ENCODE measurements at regions not wholly inside any gene's neighbourhood (a gene's known extent, or its start where the extent isn't known, plus 50 kb on each side); places are given as distances from the start of the nearest gene placed in this dataset.
"Not testable (repeated sequence)": the region's sequence is repeated elsewhere in the genome, so short reads cannot be mapped to it uniquely, and the experiment has no call there.

GRCh38 chr7:125436220-125436619 is 506.6 kb upstream of the POT1 start:
- DNase-seq = no peak

DNA sequence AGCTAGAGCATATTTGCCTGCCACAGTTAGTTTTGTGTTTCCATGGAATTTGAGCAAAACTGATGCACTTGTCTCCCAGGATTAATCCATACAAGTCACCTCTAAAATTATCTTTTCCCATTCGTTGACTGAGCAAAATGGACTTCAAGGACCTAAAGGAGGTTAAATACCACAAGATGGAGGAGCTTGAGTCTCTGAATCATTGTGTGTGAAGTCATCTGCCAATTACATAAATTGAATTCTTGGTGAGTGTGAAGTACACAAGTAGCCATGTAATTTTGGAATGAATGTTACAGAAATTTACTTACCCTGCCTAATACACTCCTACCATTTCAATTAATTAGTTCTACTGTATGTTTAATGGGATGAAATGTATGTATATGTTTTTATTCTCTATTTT is 501.7 kb upstream of the POT1 start:
- DNase-seq = no peak

GRCh38 chr7:125430013-125430412 is 500.4 kb upstream of the POT1 start:
- DNase-seq = no peak

DNA sequence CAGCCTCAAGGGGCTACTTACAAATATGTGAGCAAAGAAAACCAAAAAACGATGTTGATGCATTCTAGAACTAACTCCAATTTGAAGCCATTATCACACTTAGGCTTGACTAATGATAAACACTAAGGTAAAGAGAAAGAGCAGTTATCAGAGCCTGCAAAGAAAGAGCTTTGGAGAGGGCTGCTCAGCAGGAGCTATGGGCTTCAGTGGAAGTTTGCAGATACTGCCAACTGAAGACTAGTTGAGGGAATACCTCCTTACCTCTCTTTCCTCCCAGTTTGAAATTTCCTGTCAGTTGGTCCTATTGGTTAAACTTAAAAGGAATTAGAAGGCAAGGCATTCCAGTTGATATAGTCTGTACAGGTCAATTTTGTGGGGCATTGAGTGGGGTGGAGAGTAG is 498.1 kb upstream of the POT1 start:
- no peak for DNase-seq

- no peak for DNase-seq
Observed at GRCh38 chr7:125425506-125425905, 495.9 kb upstream of the POT1 start.

DNA sequence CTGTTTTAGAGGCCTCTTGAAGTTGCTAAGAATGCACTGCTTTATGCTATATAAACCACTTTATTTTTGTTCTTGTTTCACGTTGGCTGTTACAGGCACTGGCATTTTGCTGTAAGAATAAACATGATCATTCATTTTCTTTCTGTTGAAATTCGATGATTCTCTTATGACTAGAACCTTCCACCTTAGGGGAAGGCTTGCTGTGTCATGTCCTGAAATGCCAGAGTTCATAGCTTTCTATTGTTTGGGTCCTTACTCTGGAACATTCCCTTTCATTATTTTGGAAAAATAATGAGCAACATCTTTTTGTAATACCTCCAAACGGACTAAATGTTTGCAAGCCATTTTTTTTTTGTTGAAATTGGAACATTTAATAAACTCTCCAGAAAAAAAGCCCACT is 495.1 kb upstream of the POT1 start:
- DNase-seq = no peak

DNA sequence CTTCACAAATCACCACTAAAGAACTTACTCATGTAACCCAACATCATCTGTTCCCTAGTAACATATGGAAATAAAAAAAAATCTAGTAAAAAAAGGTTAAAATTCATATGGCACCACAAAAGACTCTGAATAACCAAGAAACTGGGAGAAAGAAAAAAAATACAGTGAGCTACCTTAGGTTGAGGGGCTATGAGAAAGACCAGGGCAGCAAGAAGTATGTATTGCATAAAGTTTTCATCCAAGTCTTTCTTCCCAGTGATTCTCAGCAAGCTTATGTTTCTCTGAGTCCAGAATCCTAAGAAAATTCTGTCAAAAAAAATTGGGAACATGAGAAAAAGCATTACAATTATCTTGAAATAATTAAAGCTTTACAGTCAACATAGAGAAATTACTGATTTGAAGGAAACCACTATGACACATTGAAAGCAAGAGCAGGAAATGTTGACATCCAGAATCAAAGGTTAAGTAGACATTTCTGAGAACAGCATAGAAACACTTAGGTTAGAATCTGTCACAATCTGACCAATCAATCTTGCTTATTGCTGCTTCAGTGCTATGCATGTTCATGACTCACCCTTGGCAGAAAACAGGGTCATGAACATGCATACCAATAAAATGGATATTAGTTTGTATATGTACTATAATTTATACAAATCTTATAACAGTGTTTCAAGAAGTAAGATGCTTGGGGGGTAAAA is 494.0 kb upstream of the POT1 start:
- no peak for DNase-seq

GRCh38 chr7:125421407-125421806 is 491.8 kb upstream of the POT1 start:
- DNase-seq = not testable (repeated sequence)

- DNase-seq = no peak
Observed at GRCh38 chr7:125412890-125413665, 483.5 kb upstream of the POT1 start.

DNA sequence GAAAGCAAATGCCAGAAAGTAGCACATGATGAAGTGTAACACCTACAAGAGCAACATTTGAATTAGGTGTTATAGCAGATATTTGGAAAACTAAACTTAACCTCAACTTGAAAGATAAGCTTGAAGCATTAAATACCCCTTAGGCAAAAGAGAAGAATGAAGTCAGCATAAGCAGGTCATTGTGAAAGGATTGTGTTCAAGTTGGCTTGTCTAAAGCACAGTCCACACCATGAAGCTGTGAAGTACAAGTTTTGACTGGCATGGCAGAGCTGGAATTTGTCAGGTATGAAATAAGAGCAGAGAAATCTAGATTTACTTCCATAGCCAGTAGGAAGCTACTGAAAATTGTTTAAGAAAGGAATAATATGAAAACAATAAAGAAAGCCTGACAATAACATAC is 480.3 kb upstream of the POT1 start:
- no peak for DNase-seq

GRCh38 chr7:125406111-125406510 is 476.5 kb upstream of the POT1 start:
- no peak for DNase-seq

GRCh38 chr7:125399408-125399807 is 469.8 kb upstream of the POT1 start:
- DNase-seq = no peak

- DNase-seq = no peak
Observed at GRCh38 chr7:125396466-125397151, 467.0 kb upstream of the POT1 start.

DNA sequence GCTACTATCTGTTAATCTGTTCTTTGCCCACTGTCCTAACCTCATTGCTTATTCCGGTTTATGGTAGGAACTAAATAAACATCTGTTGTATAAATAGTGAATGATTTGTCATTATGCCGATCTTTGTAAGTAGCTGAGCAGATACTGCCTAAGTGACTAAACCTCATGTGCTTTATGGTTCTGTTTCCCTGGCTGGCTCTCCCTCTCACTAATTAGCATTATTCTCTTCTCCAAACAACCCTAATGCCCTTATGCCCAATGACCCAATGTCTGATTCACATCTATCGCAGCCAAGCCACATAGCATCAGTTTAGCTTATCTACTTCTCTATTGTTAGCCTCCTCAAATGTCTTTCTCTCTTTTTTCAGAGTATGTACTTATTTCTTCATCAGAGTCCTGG is 462.3 kb upstream of the POT1 start:
- DNase-seq = no peak

DNA sequence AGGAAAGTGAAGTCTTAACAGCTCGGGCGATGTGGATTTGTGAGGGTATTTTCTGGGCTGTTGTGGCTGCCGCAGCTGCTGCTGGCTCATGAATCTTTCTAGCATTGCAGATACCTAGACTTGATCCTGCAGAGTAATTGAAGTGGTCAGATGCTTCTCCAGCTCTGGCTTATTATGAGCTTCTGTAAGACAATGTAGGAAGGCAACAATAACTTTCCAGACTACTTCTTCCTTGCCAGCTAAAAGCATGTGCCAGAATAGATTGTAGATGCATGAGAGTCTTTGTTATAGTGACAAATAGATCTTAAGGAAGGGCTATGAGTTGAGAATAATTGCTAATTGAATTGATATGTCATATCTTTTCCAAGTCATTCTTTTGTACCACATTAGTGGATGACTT is 461.4 kb upstream of the POT1 start:
- DNase-seq = no peak

- DNase-seq = no peak
Observed at GRCh38 chr7:125386211-125386610, 456.6 kb upstream of the POT1 start.

DNA sequence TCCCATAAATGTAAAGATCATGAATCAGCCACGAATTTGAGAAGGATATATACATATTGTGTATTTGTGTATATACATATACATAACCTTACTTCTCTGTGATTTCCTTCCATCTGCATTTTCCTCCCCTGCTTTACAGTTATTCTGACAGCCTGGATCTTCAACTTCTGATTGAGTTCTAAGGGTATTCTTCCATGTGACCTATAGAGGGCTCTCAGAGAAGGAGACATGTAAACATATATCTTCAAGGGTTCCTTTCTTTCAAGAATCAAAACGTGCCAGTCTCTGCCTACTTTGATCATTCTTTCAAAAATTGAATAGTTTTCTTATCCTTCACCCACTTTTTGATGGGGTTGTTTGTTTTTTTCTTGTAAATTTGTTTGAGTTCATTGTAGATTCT is 453.7 kb upstream of the POT1 start:
- no peak for DNase-seq

DNA sequence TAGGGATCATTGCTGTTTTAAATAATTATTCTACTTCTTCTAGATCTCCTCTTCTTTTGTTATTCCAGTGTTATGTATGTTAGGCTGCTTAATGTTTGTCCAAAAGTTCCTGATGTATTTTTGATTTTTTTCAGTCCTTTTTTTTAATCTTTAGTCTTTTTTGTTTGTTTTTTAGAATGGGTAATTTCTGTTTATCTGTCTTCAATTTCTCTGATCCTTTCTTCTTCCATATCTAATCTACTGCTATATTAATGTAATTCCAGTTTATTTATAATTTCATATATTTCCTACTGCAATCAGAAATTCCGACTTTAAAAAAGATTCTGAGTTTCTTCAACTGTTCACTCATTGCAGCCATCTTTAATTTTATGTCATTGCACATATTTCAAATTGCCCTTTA is 452.8 kb upstream of the POT1 start:
- DNase-seq = no peak

- DNase-seq = peak; percentile 37
Observed at GRCh38 chr7:125375942-125376341, 446.3 kb upstream of the POT1 start.

DNA sequence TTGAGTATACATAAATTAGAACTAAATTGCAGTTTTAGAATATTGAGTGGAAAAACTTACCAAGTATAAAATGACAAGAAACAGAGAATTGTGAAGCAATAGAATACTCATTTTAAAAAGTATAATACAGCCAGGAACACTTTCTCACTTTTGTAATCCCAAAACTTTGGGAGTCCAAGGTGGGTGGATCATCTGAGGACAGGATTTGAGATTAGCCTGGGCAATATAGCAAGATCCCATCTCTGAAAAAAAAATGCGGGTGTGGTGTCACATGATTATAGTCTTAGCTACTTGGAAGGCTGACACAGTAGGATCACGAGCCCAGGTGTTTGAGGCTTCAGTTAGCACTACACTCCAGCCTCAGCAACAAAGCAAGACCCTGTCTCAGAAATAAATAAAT is 440.9 kb upstream of the POT1 start:
- DNase-seq = no peak

- no peak for DNase-seq
Observed at GRCh38 chr7:125363873-125364272, 434.2 kb upstream of the POT1 start.

- DNase-seq = no peak
Observed at GRCh38 chr7:125358551-125359167, 429.0 kb upstream of the POT1 start.

DNA sequence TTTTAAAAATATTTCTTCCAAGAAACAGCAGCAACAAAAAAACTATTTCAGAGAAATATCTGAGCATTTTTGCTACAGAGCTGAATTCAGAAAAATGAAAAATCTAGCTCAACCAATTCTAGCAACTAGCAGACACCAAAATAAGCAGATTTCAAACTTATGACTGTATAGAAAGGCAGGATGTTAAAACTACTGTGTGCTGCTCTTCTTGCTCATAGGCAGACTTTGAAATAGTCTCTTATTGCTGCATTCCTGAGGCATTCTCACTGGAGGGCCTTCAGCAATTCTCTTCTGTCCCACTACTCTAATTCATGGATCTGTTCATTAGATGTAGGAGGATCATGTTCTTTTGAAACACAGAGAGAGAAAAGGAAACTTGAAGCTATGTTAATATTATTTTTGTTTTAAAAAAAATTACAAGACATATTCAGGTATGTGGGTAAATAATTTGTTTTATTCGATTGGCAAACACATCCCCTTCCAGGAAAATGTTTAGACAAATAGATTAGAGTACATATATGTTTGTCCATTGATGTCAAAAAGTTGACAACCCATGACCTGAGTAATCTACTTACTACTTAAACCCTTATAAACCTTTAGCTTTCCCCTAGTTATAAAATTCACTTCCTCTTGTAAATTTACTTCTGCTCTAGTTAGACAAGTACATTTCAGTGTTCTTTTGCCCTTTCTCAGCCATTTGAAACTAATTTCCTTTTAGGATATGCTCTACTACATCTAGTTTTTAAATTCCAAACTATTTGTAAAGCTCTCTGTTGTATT is 428.2 kb upstream of the POT1 start:
- no peak for DNase-seq

Measured in COR-L47 (cell line).